ENCODE measurements at regions not wholly inside any gene's neighbourhood (a gene's known extent, or its start where the extent isn't known, plus 50 kb on each side); places are given as distances from the start of the nearest gene placed in this dataset.

- Histone ChIP-seq H3K27me3 (peaks cover 0 to 7% of the 10 kb centered on the region in 2 donors), H3K9me3 (peaks cover 0 to 4% (median 0%) of the 10 kb centered on the region in 3 donors), H3K4me3 (no peak overlapping the region), H3K27ac (no peak overlapping the region), H3K4me1 (no peaks in the 10 kb centered on the region), H3K36me3 (no peaks in the 10 kb centered on the region)
- DNase-seq = peak in 1 of 2 donors; percentile 9
- TF ChIP-seq CTCF (IDR thresholded peaks at IDR 0.05) = no peak
- intact Hi-C loops (cut with DNase I; ENCODE audit: low total_unique reads) = no loop called here
Measured at GRCh38 chr1:29431138-29431537, 194.8 kb downstream of the PTPRU start.

- intact Hi-C loops (cut with DNase I; ENCODE audit: low total_unique reads) = no loop called here
- no peak for TF ChIP-seq CTCF (IDR thresholded peaks at IDR 0.05)
- no peaks in the 10 kb centered on the region for H3K36me3 ChIP-seq
- no peaks in the 10 kb centered on the region for H3K4me1 ChIP-seq
- peaks cover 0 to 4% (median 0%) of the 10 kb centered on the region in 3 donors for H3K9me3 ChIP-seq
- no peak for DNase-seq
- H3K27ac ChIP-seq = no peak overlapping the region
- no peak overlapping the region for H3K4me3 ChIP-seq
- H3K27me3 ChIP-seq = peaks cover 0 to 6% of the 10 kb centered on the region in 2 donors
Measured at GRCh38 chr1:29429656-29430055, 193.3 kb downstream of the PTPRU start.

GRCh38 chr1:29428997-29429396, 192.7 kb downstream of the PTPRU start:
- intact Hi-C loops (cut with DNase I; ENCODE audit: low total_unique reads) = no loop called here
- H3K9me3 ChIP-seq = peaks cover 0 to 4% (median 0%) of the 10 kb centered on the region in 3 donors
- H3K4me3 ChIP-seq = no peak overlapping the region
- no peaks in the 10 kb centered on the region for H3K4me1 ChIP-seq
- peaks cover 0 to 6% of the 10 kb centered on the region in 2 donors for H3K27me3 ChIP-seq
- no peaks in the 10 kb centered on the region for H3K36me3 ChIP-seq
- TF ChIP-seq CTCF (IDR thresholded peaks at IDR 0.05) = no peak
- no peak for DNase-seq
- H3K27ac ChIP-seq = no peak overlapping the region

GRCh38 chr1:29428280-29428615, 191.9 kb downstream of the PTPRU start:
- Histone ChIP-seq H3K9me3 (peaks cover 0 to 4% (median 0%) of the 10 kb centered on the region in 3 donors), H3K4me3 (no peak overlapping the region), H3K4me1 (no peaks in the 10 kb centered on the region), H3K36me3 (no peaks in the 10 kb centered on the region), H3K27ac (no peak overlapping the region), H3K27me3 (peaks cover 0 to 6% of the 10 kb centered on the region in 2 donors)
- TF ChIP-seq CTCF (IDR thresholded peaks at IDR 0.05) = no peak
- DNase-seq = no peak
- intact Hi-C loops (cut with DNase I; ENCODE audit: low total_unique reads) = no loop called here

- peaks cover 0 to 3% of the 10 kb centered on the region in 2 donors for H3K27me3 ChIP-seq
- H3K4me3 ChIP-seq = no peak overlapping the region
- H3K9me3 ChIP-seq = peaks cover 0 to 4% (median 0%) of the 10 kb centered on the region in 3 donors
- no peaks in the 10 kb centered on the region for H3K4me1 ChIP-seq
- H3K27ac ChIP-seq = no peak overlapping the region
- H3K36me3 ChIP-seq = no peaks in the 10 kb centered on the region
- no peak for DNase-seq
- TF ChIP-seq CTCF (IDR thresholded peaks at IDR 0.05) = no peak
- intact Hi-C loops (cut with DNase I; ENCODE audit: low total_unique reads) = no loop called here
Measured at GRCh38 chr1:29427614-29428279, 191.4 kb downstream of the PTPRU start.

Measured in tibial artery (tissue), 4 donors.